Astrocyte (in vitro differentiated cells and primary cell): ENCODE measurements at regions not wholly inside any gene's neighbourhood (a gene's known extent, or its start where the extent isn't known, plus 50 kb on each side); places are given as distances from the start of the nearest gene placed in this dataset.
A peak's percentile ranks its signal among the peaks of the same experiment; 100 is the strongest.

Experiments used
- DNase-seq: peaks from one replicate; pipeline ENCODE4 v3.0.0-alpha.2; 2010; ENCODE audit warnings: low read depth
- FAIRE-seq: peaks from 2 replicates; lab custom pipeline; 2011; peaks lifted over from hg19 to GRCh38; lab: Jason Lieb, UNC
- H2AFZ ChIP-seq: 2 replicates; pipeline ENCODE4 v1.6.0; 2012; ENCODE audit warnings: low read depth, low read length, inconsistent platforms
- H3K27ac ChIP-seq: 2 replicates; pipeline ENCODE4 v1.5.1; 2011; ENCODE audit warnings: low read depth, low read length, inconsistent platforms
- H3K27me3 ChIP-seq: 2 replicates; pipeline ENCODE4 v1.6.0; 2011; ENCODE audit warnings: low read length, inconsistent platforms; ENCODE audit not compliant: insufficient read depth
- H3K36me3 ChIP-seq: 2 replicates; pipeline ENCODE4 v1.5.1; 2011; ENCODE audit warnings: low read length, inconsistent platforms; ENCODE audit not compliant: insufficient read depth
- H3K4me1 ChIP-seq: 2 replicates; pipeline ENCODE4 v1.5.1; 2011; ENCODE audit warnings: low read length, inconsistent platforms; ENCODE audit not compliant: insufficient read depth
- H3K4me2 ChIP-seq: 2 replicates; pipeline ENCODE4 v1.6.0; 2012; ENCODE audit warnings: low read length, inconsistent platforms
- H3K4me3 ChIP-seq: 2 replicates; pipeline ENCODE4 v1.5.1; 2011; ENCODE audit warnings: low read depth, mild to moderate bottlenecking, low read length, inconsistent platforms; ENCODE audit not compliant: insufficient read depth
- H3K79me2 ChIP-seq: 2 replicates; pipeline ENCODE4 v1.6.0; 2012; ENCODE audit warnings: mild to moderate bottlenecking, low read length, inconsistent platforms; ENCODE audit not compliant: insufficient read depth
- H3K9ac ChIP-seq: 2 replicates; pipeline ENCODE4 v1.6.0; 2012; ENCODE audit warnings: mild to moderate bottlenecking, low read length, inconsistent platforms
- H3K9me3 ChIP-seq: 2 replicates; pipeline ENCODE4 v1.5.1; 2012; ENCODE audit warnings: low read depth, mild to moderate bottlenecking, low read length, inconsistent platforms; ENCODE audit not compliant: insufficient read depth
- H4K20me1 ChIP-seq: 2 replicates; pipeline ENCODE4 v1.6.0; 2012; ENCODE audit warnings: low read length, inconsistent platforms; ENCODE audit not compliant: insufficient read depth
- H3K27ac Mint-ChIP-seq: one replicate; pipeline ENCODE4 v1.8.0; 2021; ENCODE audit warnings: mild to moderate bottlenecking, mixed read lengths; ENCODE audit not compliant: unreplicated experiment
- H3K27me3 Mint-ChIP-seq: one replicate; pipeline ENCODE4 v1.8.0; 2021; ENCODE audit warnings: low read depth, mixed read lengths; ENCODE audit not compliant: unreplicated experiment
- H3K36me3 Mint-ChIP-seq: one replicate; pipeline ENCODE4 v1.8.0; 2021; ENCODE audit warnings: low read depth, mixed read lengths; ENCODE audit not compliant: unreplicated experiment
- H3K4me1 Mint-ChIP-seq: one replicate; pipeline ENCODE4 v1.8.0; 2021; ENCODE audit warnings: low read depth, mixed read lengths; ENCODE audit not compliant: unreplicated experiment
- H3K4me3 Mint-ChIP-seq: one replicate; pipeline ENCODE4 v1.8.0; 2021; ENCODE audit warnings: mild to moderate bottlenecking, moderate library complexity, mixed read lengths; ENCODE audit not compliant: unreplicated experiment
- H3K9me3 Mint-ChIP-seq: one replicate; pipeline ENCODE4 v1.8.0; 2021; ENCODE audit warnings: mild to moderate bottlenecking, mixed read lengths; ENCODE audit not compliant: unreplicated experiment
- CTCF ChIP-seq: IDR thresholded peaks from 2 replicates; pipeline ENCODE4 v1.5.1; 2011; ENCODE audit warnings: low read depth, mild to moderate bottlenecking, inconsistent platforms, low read length, moderate library complexity; ENCODE audit not compliant: insufficient read depth
- EZH2 ChIP-seq: IDR thresholded peaks from 2 replicates; pipeline ENCODE4 v1.6.1; 2012; ENCODE audit warnings: mild to moderate bottlenecking, low read length, inconsistent platforms; ENCODE audit not compliant: insufficient read depth

- H3K4me3 Mint-ChIP-seq = no peak overlapping the region
- H3K27ac Mint-ChIP-seq = peak overlapping the region; percentile 94
These were observed 319.8 kb upstream of the UMPS start for GRCh38 chr3:124410471-124410870.

GRCh38 chr3:124411728-124412127 is 318.5 kb upstream of the UMPS start:
- Histone ChIP-seq H3K4me3 (no peak overlapping the region), H4K20me1 (no peaks in the 10 kb centered on the region), H3K79me2 (no peaks in the 10 kb centered on the region), H3K27me3 (no peaks in the 10 kb centered on the region), H3K4me2 (no peak overlapping the region), H3K9ac (no peak overlapping the region), H2AFZ (no peak overlapping the region), H3K27ac (no peak overlapping the region), H3K36me3 (no peaks in the 10 kb centered on the region), H3K9me3 (no peaks in the 10 kb centered on the region), H3K4me1 (peaks cover 5% of the 10 kb centered on the region)
- Mint-ChIP-seq H3K4me1 (peaks cover 20% of the 10 kb centered on the region), H3K9me3 (peaks cover 4% of the 10 kb centered on the region), H3K36me3 (peaks cover 23% of the 10 kb centered on the region), H3K4me3 (no peak overlapping the region), H3K27me3 (no peaks in the 10 kb centered on the region), H3K27ac (no peak overlapping the region)
- DNase-seq (no peak), FAIRE-seq (no peak)
- TF ChIP-seq CTCF = no peak
- TF ChIP-seq EZH2 = no peak

More at GRCh38 chr3:124410471-124410870, 319.8 kb upstream of the UMPS start:
- H4K20me1 ChIP-seq = no peaks in the 10 kb centered on the region
- H3K36me3 Mint-ChIP-seq = peaks cover 14% of the 10 kb centered on the region
- H3K27me3 ChIP-seq = no peaks in the 10 kb centered on the region
- no peak for FAIRE-seq
- peak; percentile 29 for DNase-seq
- H3K4me1 Mint-ChIP-seq = peaks cover 20% of the 10 kb centered on the region
- H3K9me3 ChIP-seq = no peaks in the 10 kb centered on the region
- H3K27me3 Mint-ChIP-seq = no peaks in the 10 kb centered on the region
- H3K27ac ChIP-seq = peak overlapping the region; percentile 9
- H3K4me1 ChIP-seq = peaks cover 5% of the 10 kb centered on the region
- peaks cover 1% of the 10 kb centered on the region for H3K9me3 Mint-ChIP-seq
- TF ChIP-seq CTCF (no peak), EZH2 (no peak)
- H3K36me3 ChIP-seq = no peaks in the 10 kb centered on the region
- H2AFZ ChIP-seq = no peak overlapping the region
- no peaks in the 10 kb centered on the region for H3K79me2 ChIP-seq
- no peak overlapping the region for H3K4me2 ChIP-seq
- H3K4me3 ChIP-seq = no peak overlapping the region
- no peak overlapping the region for H3K9ac ChIP-seq

GRCh38 chr3:124412644-124413043 is 317.6 kb upstream of the UMPS start:
- Mint-ChIP-seq H3K4me1 (peaks cover 20% of the 10 kb centered on the region), H3K9me3 (peaks cover 4% of the 10 kb centered on the region), H3K27ac (no peak overlapping the region), H3K36me3 (peaks cover 25% of the 10 kb centered on the region), H3K4me3 (no peak overlapping the region), H3K27me3 (no peaks in the 10 kb centered on the region)
- no peaks in the 10 kb centered on the region for H3K79me2 ChIP-seq
- no peaks in the 10 kb centered on the region for H3K36me3 ChIP-seq
- no peak overlapping the region for H3K4me3 ChIP-seq
- TF ChIP-seq EZH2 = no peak
- TF ChIP-seq CTCF = no peak
- no peak overlapping the region for H2AFZ ChIP-seq
- H3K27me3 ChIP-seq = no peaks in the 10 kb centered on the region
- no peaks in the 10 kb centered on the region for H3K9me3 ChIP-seq
- no peak for DNase-seq
- H3K27ac ChIP-seq = no peak overlapping the region
- no peaks in the 10 kb centered on the region for H4K20me1 ChIP-seq
- no peak overlapping the region for H3K4me2 ChIP-seq
- no peak for FAIRE-seq
- peaks cover 5% of the 10 kb centered on the region for H3K4me1 ChIP-seq
- no peak overlapping the region for H3K9ac ChIP-seq
